ENCODE measurements at regions not wholly inside any gene's neighbourhood (a gene's known extent, or its start where the extent isn't known, plus 50 kb on each side); places are given as distances from the start of the nearest gene placed in this dataset.
"Not testable (repeated sequence)": the region's sequence is repeated elsewhere in the genome, so short reads cannot be mapped to it uniquely, and the experiment has no call there.

DNA sequence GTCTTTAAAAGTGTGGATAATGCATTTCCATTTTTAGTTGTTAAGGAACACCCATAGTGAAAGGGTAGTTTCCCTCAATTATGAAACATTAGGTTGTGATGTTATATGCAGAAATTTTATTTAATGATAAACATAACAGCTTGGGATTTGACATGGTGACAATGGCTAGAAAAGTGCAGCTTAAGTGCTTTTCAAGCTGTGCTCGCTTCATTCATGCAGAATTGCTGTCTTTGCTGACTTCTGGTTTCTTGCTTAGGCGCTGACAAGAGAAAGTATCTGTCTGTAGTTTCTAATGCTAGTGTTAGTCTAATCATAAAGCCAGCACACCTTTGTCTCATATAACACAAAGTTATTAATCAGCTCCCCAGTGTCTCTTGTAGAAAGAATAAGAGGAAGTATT is 170.0 kb downstream of the ARL5B start:
- H3K27ac ChIP-seq (ENCODE audit: low read depth, low read length), result no peak overlapping the region
- no peaks in the 10 kb centered on the region for H3K4me1 ChIP-seq (ENCODE audit: insufficient read depth, low read length)
- Mint-ChIP-seq H3K9me3 (peaks cover 0 to 5% (median under 1%) of the 10 kb centered on the region in 8 donors), H3K4me1 (no peaks in the 10 kb centered on the region), H3K4me3 (no peak overlapping the region), H3K27ac (no peak overlapping the region), H3K27me3 (no peaks in the 10 kb centered on the region), H3K36me3 (no peaks in the 10 kb centered on the region)
- no peaks in the 10 kb centered on the region for H3K36me3 ChIP-seq (ENCODE audit: insufficient read depth, low read length)
- ChIA-PET CTCF (ENCODE audit: partially characterized antibody) (no interaction called here), POLR2A (ENCODE audit: partially characterized antibody) (no interaction called here)
- no peak overlapping the region for H3K4me3 ChIP-seq (ENCODE audit: low read length in 2 of 2)
- intact Hi-C loops (cut with micrococcal nuclease), result no loop called here
- no peaks in the 10 kb centered on the region for H3K9me3 ChIP-seq (ENCODE audit: control insufficient read depth in 1 of 2, low read length in 2 of 2)
- DNase-seq, result no peak
- no peaks in the 10 kb centered on the region for H3K27me3 ChIP-seq (ENCODE audit: insufficient read depth, low read length)

- Mint-ChIP-seq H3K4me3 (no peak overlapping the region), H3K27me3 (no peaks in the 10 kb centered on the region), H3K9me3 (peaks cover 0 to 4% (median under 1%) of the 10 kb centered on the region in 8 donors), H3K36me3 (no peaks in the 10 kb centered on the region), H3K4me1 (no peaks in the 10 kb centered on the region), H3K27ac (no peak overlapping the region)
- Histone ChIP-seq H3K27ac (ENCODE audit: low read depth, low read length) (no peak overlapping the region), H3K4me3 (ENCODE audit: low read length in 2 of 2) (no peak overlapping the region), H3K4me1 (ENCODE audit: insufficient read depth, low read length) (no peaks in the 10 kb centered on the region), H3K9me3 (ENCODE audit: control insufficient read depth in 1 of 2, low read length in 2 of 2) (no peaks in the 10 kb centered on the region), H3K27me3 (ENCODE audit: insufficient read depth, low read length) (no peaks in the 10 kb centered on the region), H3K36me3 (ENCODE audit: insufficient read depth, low read length) (no peaks in the 10 kb centered on the region)
- ChIA-PET CTCF (ENCODE audit: partially characterized antibody) (no interaction called here), POLR2A (ENCODE audit: partially characterized antibody) (no interaction called here)
- intact Hi-C loops (cut with micrococcal nuclease), result no loop called here
- no peak for DNase-seq
Observed at GRCh38 chr10:18830277-18830676, 171.0 kb downstream of the ARL5B start.

DNA sequence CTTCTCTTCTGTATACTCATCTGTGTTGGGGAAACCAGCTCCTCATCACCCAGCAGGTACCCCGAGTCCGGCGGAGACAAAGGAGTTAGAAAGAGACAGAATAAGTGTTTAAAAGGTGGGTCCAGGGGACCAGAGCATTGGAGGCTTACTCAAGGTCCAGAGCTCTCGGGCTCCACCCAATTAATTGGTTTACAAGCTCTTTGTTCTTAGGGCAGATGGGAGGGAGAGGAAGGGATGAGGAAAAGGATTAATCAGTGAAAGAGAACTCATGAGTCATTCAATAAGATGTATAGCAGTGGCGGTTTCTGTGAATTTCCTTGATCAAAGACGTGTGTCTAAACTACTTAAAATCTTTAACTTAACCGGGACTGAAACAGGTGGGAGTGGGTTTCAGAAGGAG is 192.0 kb upstream of the MALRD1 start:
- H3K27me3 Mint-ChIP-seq; H3K27ac ChIP-seq (ENCODE audit: low read depth, low read length); H3K9me3 ChIP-seq (ENCODE audit: control insufficient read depth in 1 of 2, low read length in 2 of 2); CTCF ChIA-PET (ENCODE audit: partially characterized antibody); H3K4me3 Mint-ChIP-seq; POLR2A ChIA-PET (ENCODE audit: partially characterized antibody); H3K27ac Mint-ChIP-seq; H3K9me3 Mint-ChIP-seq; H3K27me3 ChIP-seq (ENCODE audit: insufficient read depth, low read length); H3K36me3 Mint-ChIP-seq; H3K4me1 Mint-ChIP-seq; intact Hi-C loops (cut with micrococcal nuclease); H3K4me3 ChIP-seq (ENCODE audit: low read length in 2 of 2); H3K36me3 ChIP-seq (ENCODE audit: insufficient read depth, low read length); H3K4me1 ChIP-seq (ENCODE audit: insufficient read depth, low read length); DNase-seq: not testable (repeated sequence)

- no peaks in the 10 kb centered on the region for H3K27me3 Mint-ChIP-seq
- Histone ChIP-seq H3K36me3 (ENCODE audit: insufficient read depth, low read length) (no peaks in the 10 kb centered on the region), H3K27ac (ENCODE audit: low read depth, low read length) (no peak overlapping the region), H3K9me3 (ENCODE audit: control insufficient read depth in 1 of 2, low read length in 2 of 2) (no peaks in the 10 kb centered on the region), H3K4me3 (ENCODE audit: low read length in 2 of 2) (no peak overlapping the region), H3K4me1 (ENCODE audit: insufficient read depth, low read length) (no peaks in the 10 kb centered on the region), H3K27me3 (ENCODE audit: insufficient read depth, low read length) (no peaks in the 10 kb centered on the region)
- CTCF ChIA-PET (ENCODE audit: partially characterized antibody), result no interaction called here
- POLR2A ChIA-PET (ENCODE audit: partially characterized antibody), result no interaction called here
- H3K9me3 Mint-ChIP-seq, result peaks cover 0 to 7% (median 2%) of the 10 kb centered on the region in 8 donors
- intact Hi-C loops (cut with micrococcal nuclease), result no loop called here
- no peaks in the 10 kb centered on the region for H3K36me3 Mint-ChIP-seq
- H3K27ac Mint-ChIP-seq, result no peak overlapping the region
- no peak overlapping the region for H3K4me3 Mint-ChIP-seq
- H3K4me1 Mint-ChIP-seq, result no peaks in the 10 kb centered on the region
- no peak for DNase-seq
Observed at GRCh38 chr10:18859659-18860058, 188.9 kb upstream of the MALRD1 start.

- ChIA-PET POLR2A (ENCODE audit: partially characterized antibody) (no interaction called here), CTCF (ENCODE audit: partially characterized antibody) (no interaction called here)
- Histone ChIP-seq H3K4me1 (ENCODE audit: insufficient read depth, low read length) (no peaks in the 10 kb centered on the region), H3K27me3 (ENCODE audit: insufficient read depth, low read length) (no peaks in the 10 kb centered on the region), H3K4me3 (ENCODE audit: low read length in 2 of 2) (no peak overlapping the region), H3K9me3 (ENCODE audit: control insufficient read depth in 1 of 2, low read length in 2 of 2) (no peaks in the 10 kb centered on the region), H3K36me3 (ENCODE audit: insufficient read depth, low read length) (no peaks in the 10 kb centered on the region), H3K27ac (ENCODE audit: low read depth, low read length) (no peak overlapping the region)
- DNase-seq, result no peak
- no peaks in the 10 kb centered on the region for H3K36me3 Mint-ChIP-seq
- H3K4me3 Mint-ChIP-seq, result no peak overlapping the region
- H3K27me3 Mint-ChIP-seq, result no peaks in the 10 kb centered on the region
- peak overlapping the region in 1 of 7 donors; percentile 52 for H3K27ac Mint-ChIP-seq
- peaks cover 0 to 7% (median 2%) of the 10 kb centered on the region in 8 donors for H3K9me3 Mint-ChIP-seq
- intact Hi-C loops (cut with micrococcal nuclease), result no loop called here
- no peaks in the 10 kb centered on the region for H3K4me1 Mint-ChIP-seq
Observed at GRCh38 chr10:18860186-18860585, 188.4 kb upstream of the MALRD1 start.

DNA sequence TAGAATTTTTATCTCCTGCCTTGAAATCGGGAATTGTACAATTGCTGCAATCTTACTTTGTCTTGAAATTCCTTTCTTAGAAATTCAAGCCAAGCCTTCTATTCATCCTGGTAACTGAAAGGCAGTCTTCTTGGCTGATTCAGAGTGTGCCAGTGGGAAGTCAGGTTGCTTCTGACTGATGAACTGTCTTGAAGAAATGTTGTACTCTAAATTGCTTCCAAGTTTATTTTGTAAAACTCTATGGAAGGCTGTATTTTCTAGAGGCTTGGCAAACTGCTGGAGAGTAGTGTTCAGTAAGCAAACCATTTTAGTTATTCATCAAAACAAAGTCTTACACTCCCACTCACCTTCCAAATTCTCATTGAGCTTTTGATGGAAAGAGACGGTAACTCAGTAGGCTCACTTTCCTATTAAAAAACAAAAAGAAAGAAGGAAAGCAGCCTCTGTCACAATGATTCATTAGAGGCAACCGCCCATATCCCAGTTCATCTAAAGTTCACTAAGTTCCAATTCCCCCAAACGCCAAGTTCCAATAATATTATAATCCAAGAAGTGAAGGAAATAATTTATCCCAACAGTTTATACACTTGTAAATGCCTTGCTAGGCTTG is 187.9 kb upstream of the MALRD1 start:
- Histone ChIP-seq H3K4me3 (ENCODE audit: low read length in 2 of 2) (no peak overlapping the region), H3K27ac (ENCODE audit: low read depth, low read length) (no peak overlapping the region), H3K27me3 (ENCODE audit: insufficient read depth, low read length) (no peaks in the 10 kb centered on the region), H3K4me1 (ENCODE audit: insufficient read depth, low read length) (no peaks in the 10 kb centered on the region), H3K36me3 (ENCODE audit: insufficient read depth, low read length) (no peaks in the 10 kb centered on the region), H3K9me3 (ENCODE audit: control insufficient read depth in 1 of 2, low read length in 2 of 2) (no peaks in the 10 kb centered on the region)
- H3K36me3 Mint-ChIP-seq, result no peaks in the 10 kb centered on the region
- intact Hi-C loops (cut with micrococcal nuclease), result no loop called here
- DNase-seq, result no peak
- H3K4me3 Mint-ChIP-seq, result no peak overlapping the region
- H3K27me3 Mint-ChIP-seq, result no peaks in the 10 kb centered on the region
- CTCF ChIA-PET (ENCODE audit: partially characterized antibody), result no interaction called here
- peaks cover 0 to 7% (median 2%) of the 10 kb centered on the region in 8 donors for H3K9me3 Mint-ChIP-seq
- H3K4me1 Mint-ChIP-seq, result no peaks in the 10 kb centered on the region
- H3K27ac Mint-ChIP-seq, result no peak overlapping the region
- POLR2A ChIA-PET (ENCODE audit: partially characterized antibody), result no interaction called here

- DNase-seq, result no peak
- no peaks in the 10 kb centered on the region for H3K9me3 ChIP-seq (ENCODE audit: control insufficient read depth in 1 of 2, low read length in 2 of 2)
- Mint-ChIP-seq H3K36me3 (no peaks in the 10 kb centered on the region), H3K4me1 (no peaks in the 10 kb centered on the region), H3K9me3 (peaks cover 0 to 6% (median 2%) of the 10 kb centered on the region in 8 donors), H3K4me3 (no peak overlapping the region), H3K27me3 (no peaks in the 10 kb centered on the region), H3K27ac (no peak overlapping the region)
- H3K36me3 ChIP-seq (ENCODE audit: insufficient read depth, low read length), result no peaks in the 10 kb centered on the region
- H3K27me3 ChIP-seq (ENCODE audit: insufficient read depth, low read length), result no peaks in the 10 kb centered on the region
- H3K4me1 ChIP-seq (ENCODE audit: insufficient read depth, low read length), result no peaks in the 10 kb centered on the region
- no peak overlapping the region for H3K27ac ChIP-seq (ENCODE audit: low read depth, low read length)
- intact Hi-C loops (cut with micrococcal nuclease), result no loop called here
- ChIA-PET POLR2A (ENCODE audit: partially characterized antibody) (no interaction called here), CTCF (ENCODE audit: partially characterized antibody) (no interaction called here)
- H3K4me3 ChIP-seq (ENCODE audit: low read length in 2 of 2), result no peak overlapping the region
Observed at GRCh38 chr10:18861382-18861781, 187.2 kb upstream of the MALRD1 start.

DNA sequence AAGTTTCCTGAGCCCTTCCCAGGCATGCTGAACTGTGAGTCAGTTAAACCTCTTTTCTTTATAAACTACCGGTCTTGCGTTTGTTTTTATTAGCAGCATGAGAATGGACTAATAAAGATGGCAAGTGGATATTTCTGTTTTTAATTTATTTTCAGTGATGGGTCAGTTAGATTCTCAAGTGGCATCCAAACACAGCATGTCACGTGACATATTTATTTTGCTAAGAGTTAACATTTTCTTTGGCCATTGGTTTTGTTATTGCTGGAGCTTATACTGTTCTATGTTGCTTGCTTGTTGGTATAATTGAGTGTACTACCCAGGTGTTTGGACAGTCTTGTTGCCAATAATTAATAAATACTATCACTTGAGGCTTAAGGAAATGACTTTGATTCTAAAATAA is 181.7 kb upstream of the MALRD1 start:
- Histone ChIP-seq H3K4me3 (ENCODE audit: low read length in 2 of 2) (no peak overlapping the region), H3K27ac (ENCODE audit: low read depth, low read length) (no peak overlapping the region), H3K27me3 (ENCODE audit: insufficient read depth, low read length) (no peaks in the 10 kb centered on the region), H3K9me3 (ENCODE audit: control insufficient read depth in 1 of 2, low read length in 2 of 2) (no peaks in the 10 kb centered on the region), H3K36me3 (ENCODE audit: insufficient read depth, low read length) (no peaks in the 10 kb centered on the region), H3K4me1 (ENCODE audit: insufficient read depth, low read length) (no peaks in the 10 kb centered on the region)
- no peaks in the 10 kb centered on the region for H3K36me3 Mint-ChIP-seq
- intact Hi-C loops (cut with micrococcal nuclease), result no loop called here
- peaks cover 0 to 9% (median 3%) of the 10 kb centered on the region in 8 donors for H3K9me3 Mint-ChIP-seq
- H3K4me1 Mint-ChIP-seq, result no peaks in the 10 kb centered on the region
- no peak for DNase-seq
- H3K27ac Mint-ChIP-seq, result no peak overlapping the region
- no peaks in the 10 kb centered on the region for H3K27me3 Mint-ChIP-seq
- CTCF ChIA-PET (ENCODE audit: partially characterized antibody), result no interaction called here
- POLR2A ChIA-PET (ENCODE audit: partially characterized antibody), result no interaction called here
- H3K4me3 Mint-ChIP-seq, result no peak overlapping the region
